Stimulated activated CD4-positive, alpha-beta T cell treated with anti-CD3 and anti-CD28 coated beads, Interleukin-4, amount 100 ng/mL, for 24 hours (primary cell): ENCODE measurements at regions not wholly inside any gene's neighbourhood (a gene's known extent, or its start where the extent isn't known, plus 50 kb on each side); places are given as distances from the start of the nearest gene placed in this dataset.
"Not testable (repeated sequence)": the region's sequence is repeated elsewhere in the genome, so short reads cannot be mapped to it uniquely, and the experiment has no call there.

ENCODE experiments used
- DNase-seq: peaks from one replicate; pipeline ENCODE4 v3.0.0-alpha.2; 2020

GRCh38 chr4:12144051-12144450, 715.4 kb upstream of the HS3ST1 start:
- no peak for DNase-seq

GRCh38 chr4:12140864-12141263, 712.2 kb upstream of the HS3ST1 start:
- DNase-seq: no peak

DNA sequence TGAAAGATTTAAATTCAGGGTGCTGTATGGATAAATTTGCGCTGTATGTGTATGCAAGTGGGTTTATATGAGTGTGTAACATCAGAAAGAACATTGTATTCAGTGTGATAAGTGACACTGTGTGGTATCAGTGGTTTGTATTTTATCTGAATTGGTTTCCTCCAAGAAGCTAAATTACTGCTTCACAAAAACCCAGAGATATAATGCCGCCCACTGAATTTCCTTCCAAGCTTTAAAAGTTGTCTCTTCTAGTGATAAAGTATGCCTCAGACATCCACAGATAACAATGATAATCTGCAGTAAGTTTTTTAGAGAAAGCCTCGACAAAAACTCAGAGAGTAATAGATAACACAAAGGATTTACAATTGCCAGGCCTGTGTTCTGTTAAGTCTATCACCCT, 710.6 kb upstream of the HS3ST1 start:
- no peak for DNase-seq

GRCh38 chr4:12138488-12138887, 709.8 kb upstream of the HS3ST1 start:
- DNase-seq: no peak

DNA sequence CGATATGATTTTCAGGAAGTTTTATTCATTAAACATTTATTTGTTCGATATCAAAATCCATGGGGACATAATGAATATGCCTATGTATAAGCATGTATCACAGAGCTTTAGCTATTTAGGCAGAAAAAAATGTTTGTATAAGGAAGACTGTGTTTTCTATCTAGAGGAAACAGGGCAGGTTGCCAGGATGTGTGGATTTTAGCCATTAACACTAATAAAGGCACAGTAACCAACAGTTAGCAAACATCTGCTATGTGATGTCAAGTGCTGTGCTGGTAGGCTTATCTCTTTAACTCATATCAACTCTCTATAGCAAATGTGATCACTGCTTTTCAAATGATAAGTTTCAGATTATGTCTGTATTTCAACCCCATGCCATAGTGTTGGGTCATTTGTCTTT, 708.9 kb upstream of the HS3ST1 start:
- no peak for DNase-seq

DNA sequence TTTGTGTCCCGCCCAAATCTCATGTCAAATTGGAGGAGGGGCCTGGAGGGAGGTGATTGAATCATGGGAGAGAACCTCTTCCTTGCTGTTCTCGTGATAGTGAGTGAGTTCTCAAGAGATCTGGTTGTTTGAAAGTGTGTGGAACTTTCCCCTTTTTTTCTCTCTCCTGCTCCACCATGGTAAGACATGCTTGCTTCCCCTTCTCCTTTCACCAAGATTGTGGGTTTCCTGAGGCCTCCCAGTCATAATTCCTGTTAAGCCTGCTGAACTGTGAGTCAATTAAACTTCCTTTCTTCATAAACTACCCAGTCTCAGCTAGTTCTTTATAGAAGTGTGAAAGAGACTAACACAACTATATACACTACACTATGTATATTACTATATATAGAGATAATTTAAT, 697.8 kb upstream of the HS3ST1 start:
- DNase-seq: no peak

DNA sequence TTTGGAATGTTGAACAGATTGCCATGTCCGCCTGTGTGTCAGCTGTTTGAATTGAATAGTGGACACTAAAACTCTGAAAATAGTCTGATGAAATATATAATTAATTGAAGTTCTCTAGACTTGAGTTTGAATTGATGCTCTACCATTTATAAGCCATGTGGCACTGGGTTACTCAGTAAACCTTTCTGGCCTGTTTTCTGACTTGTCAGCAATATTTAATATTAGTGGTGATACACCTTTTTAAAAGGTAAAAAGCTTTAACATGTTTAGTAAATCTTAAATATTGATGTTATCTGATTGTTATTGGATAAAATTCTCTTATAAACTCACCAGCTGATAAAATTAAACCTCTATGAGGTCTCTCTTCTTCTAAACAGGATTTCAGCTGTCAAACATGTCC, 695.4 kb upstream of the HS3ST1 start:
- DNase-seq: no peak

GRCh38 chr4:12123707-12124106, 695.0 kb upstream of the HS3ST1 start:
- no peak for DNase-seq

DNA sequence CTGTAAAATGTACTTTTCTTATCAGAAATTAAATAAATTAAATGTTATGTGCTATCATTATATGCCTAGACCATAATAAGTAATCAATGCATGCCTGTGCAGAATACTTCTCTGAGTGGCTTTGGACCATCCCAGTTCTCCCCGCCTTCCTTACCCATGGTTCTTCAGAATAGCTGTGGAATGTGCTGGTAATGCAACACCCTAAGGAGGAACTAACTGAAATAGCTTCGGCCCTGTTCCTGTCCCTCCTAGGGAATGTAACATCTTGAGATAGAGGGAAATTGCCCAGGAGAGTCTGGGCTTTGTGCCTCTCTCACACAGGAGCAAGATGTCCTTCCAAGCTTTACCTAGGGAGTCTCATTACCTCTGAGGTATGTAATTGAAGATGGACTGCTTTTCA, 693.6 kb upstream of the HS3ST1 start:
- DNase-seq: no peak

DNA sequence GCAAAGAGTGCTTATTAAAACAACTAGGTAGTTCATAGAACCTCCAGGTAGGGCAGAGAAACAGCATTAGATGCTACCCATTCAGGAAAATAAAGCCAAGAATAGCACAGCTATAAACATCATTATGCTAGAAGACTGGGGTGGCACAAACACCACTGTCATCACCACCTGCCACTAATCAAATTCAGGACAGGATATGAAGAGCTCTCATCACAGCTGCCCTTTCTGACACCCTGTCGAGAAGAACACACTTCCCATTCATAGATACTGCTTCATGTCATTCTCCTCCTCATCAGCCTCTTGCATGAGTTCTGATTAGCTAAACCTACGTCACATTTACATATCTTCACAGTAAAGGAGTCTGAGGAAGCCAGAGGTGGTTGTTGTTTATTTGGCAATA, 692.3 kb upstream of the HS3ST1 start:
- DNase-seq: no peak

- DNase-seq: no peak
These were observed 690.0 kb upstream of the HS3ST1 start for GRCh38 chr4:12118651-12119213.

- DNase-seq: no peak
These were observed 687.4 kb upstream of the HS3ST1 start for GRCh38 chr4:12116009-12116552.

DNA sequence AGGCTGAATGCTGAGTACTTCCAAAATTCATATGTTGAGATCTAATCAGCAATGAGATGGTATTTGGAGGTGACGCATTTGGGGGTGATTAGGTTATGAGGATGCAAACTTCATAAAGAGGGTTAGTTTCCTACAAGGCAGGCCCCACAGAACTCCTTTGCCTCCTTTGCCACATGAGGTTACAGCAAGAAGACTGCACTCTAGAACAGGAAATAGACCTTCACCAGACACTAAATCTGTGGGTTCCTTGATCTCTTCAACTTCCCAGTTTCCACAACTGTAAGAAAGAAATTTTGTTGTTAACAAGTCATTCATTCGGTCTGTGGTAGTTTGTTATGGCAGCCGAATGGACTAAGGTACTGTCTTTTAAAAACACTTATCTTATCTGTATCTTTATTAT, 681.9 kb upstream of the HS3ST1 start:
- no peak for DNase-seq

- DNase-seq: not testable (repeated sequence)
These were observed 680.4 kb upstream of the HS3ST1 start for GRCh38 chr4:12109056-12109455.

DNA sequence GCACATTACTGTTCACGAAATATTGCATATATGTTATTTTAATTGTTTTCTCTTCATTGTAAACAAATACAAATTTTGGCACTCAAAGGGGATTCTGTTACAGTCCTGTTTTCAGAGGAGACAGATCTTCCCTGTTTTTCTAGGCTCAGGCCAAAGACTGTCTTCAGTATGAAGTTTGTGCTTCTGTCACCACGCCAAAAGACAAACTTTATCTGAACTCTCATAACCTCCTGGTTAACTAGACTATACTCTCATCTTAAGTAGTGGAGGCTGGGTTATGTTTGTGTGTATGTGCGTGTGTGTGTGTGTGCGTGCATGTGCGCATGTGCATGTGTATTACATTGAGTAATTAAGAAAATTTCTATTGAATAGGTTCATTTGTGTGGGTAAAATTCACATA, 676.8 kb upstream of the HS3ST1 start:
- no peak for DNase-seq

- DNase-seq: not testable (repeated sequence)
These were observed 661.2 kb upstream of the HS3ST1 start for GRCh38 chr4:12089920-12090319.

GRCh38 chr4:12084690-12085089, 656.0 kb upstream of the HS3ST1 start:
- DNase-seq: no peak

- no peak for DNase-seq
These were observed 642.6 kb upstream of the HS3ST1 start for GRCh38 chr4:12071316-12071715.

GRCh38 chr4:12053966-12054365, 625.3 kb upstream of the HS3ST1 start:
- no peak for DNase-seq

- no peak for DNase-seq
These were observed 624.9 kb upstream of the HS3ST1 start for GRCh38 chr4:12053556-12053955.

DNA sequence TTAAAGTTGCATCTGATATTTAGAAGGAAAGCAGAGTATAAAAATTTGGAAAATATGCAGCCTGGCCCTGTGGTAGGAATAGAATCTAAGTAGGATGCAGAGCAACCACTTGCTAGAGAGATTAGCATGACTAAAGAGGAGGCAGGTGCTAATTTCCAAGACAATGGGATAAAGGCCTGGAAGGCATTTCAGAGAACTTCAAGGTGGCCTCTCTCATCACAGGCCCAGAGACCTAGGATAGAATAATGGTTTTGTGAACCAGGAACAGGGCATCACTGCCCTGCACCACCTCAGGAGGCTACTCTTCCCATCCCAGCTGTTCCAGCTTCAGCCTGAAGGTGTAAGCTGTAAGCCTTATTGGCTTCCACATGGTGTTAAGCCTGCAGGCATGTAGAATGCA, 621.7 kb upstream of the HS3ST1 start:
- DNase-seq: no peak

DNA sequence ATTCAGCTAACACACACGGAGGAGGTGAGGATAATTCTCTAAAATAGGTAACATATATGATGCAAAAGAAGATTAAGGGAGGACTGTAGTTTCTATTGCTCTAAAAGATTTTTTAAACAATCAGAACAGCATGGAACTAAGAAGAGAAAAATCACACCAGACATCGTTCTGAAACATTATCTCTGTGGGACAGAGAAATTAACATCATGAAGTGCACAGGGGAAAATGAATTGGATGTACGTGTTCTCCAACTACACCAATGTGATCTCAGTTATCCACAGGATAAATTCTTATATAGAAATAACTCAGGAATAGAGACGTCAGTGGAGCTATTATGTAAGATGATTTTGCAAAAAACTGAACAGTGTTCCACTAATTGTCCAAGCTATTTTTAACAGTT, 614.1 kb upstream of the HS3ST1 start:
- DNase-seq: no peak

DNA sequence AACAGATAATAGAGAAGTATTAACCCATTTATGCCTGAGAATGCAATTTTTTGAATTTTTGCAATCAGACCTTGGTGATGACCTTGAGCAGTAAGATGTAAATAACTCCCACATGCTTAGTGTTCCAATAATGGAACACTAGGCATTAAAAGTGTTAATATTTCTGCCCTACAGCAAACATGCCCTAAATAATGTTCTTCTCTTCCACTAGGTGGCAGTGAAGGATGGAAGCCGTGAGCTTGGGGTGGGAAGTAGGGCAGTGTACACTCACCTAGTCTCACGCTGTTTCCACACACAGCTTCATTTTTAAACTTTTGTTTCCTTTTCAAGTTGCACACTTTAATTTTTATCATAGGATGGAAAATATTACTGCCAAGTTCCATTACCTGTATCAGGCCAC, 613.1 kb upstream of the HS3ST1 start:
- no peak for DNase-seq

DNA sequence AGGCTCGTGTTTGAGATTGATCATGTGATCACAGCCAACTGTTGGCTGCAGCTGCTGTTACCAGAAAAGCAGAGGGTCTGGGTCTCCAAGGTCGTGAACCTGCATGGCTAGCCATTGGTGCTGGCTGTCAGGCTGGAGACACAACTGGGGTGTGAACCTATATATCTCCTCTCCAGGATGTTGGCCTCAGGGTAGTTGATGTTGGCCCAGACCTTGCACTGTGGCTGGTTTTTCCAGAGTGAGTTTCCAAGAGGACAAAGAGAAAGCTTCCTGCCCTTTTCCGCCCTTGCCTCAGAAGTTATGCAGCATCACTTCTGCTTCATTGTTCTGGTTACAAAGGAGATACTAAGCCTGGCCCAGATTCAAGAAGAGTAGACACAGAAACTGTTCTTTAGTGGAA, 607.8 kb upstream of the HS3ST1 start:
- DNase-seq: no peak

DNA sequence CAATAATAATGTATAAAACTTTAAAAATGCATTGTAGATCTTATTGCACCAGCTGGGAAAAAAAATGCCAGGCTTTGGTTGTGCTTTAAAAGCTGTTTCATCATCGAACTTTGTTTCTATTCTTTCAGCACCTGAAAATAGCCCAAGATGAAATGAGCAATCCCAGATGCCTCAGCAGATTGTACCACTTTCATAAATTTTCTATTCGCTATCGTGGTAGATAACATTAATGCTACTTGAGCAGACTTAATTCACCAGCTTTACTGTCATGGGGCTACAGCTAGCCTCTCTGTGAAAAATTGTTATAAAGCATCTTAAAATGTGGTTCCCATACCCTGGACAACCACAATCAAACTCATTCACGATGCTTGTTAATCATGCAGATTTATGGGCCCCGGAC, 599.6 kb upstream of the HS3ST1 start:
- no peak for DNase-seq

DNA sequence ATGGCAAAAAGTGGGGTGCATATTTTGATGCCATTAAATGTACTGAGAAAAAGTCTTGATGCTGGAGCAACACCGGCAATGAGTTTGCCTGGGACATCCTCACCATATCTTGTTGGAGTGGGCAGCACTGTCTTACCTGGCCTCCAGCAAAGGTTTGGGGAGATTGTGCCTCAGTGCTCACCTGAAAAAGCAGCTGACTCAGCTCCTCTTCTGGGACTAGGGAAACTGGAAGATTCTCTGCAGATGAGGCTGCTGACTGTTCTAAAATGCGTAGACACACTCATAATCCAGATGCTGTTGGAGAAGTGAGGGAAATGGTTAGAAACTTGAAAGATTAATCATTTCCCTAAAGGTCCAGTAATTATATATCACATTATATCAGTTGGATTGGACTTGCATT, 593.7 kb upstream of the HS3ST1 start:
- DNase-seq: no peak
